ENCODE measurements at regions not wholly inside any gene's neighbourhood (a gene's known extent, or its start where the extent isn't known, plus 50 kb on each side); places are given as distances from the start of the nearest gene placed in this dataset.

- no peaks in the 10 kb centered on the region for H3K4me1 ChIP-seq (ENCODE audit: control insufficient read depth, insufficient read depth, low read length)
- peaks cover 22% of the 10 kb centered on the region for H3K9me3 ChIP-seq (ENCODE audit: control insufficient read depth, insufficient read depth, low read length)
- no peaks in the 10 kb centered on the region for H3K27me3 ChIP-seq (ENCODE audit: control insufficient read depth, insufficient read depth, low read length)
- H3K9ac ChIP-seq (ENCODE audit: low read depth, low read length), result no peak overlapping the region
- H3K36me3 ChIP-seq (ENCODE audit: control insufficient read depth, insufficient read depth, low read length), result no peaks in the 10 kb centered on the region
- no peak overlapping the region for H3K4me3 ChIP-seq (ENCODE audit: low read depth, low read length)
- no peak overlapping the region for H3K27ac ChIP-seq (ENCODE audit: low read depth, low read length)
Observed at GRCh38 chr6:71551798-71552197, 263.2 kb downstream of the OGFRL1 start.

GRCh38 chr6:71556141-71556540 is 267.5 kb downstream of the OGFRL1 start:
- no peak overlapping the region for H3K4me3 ChIP-seq (ENCODE audit: low read depth, low read length)
- H3K36me3 ChIP-seq (ENCODE audit: control insufficient read depth, insufficient read depth, low read length), result no peaks in the 10 kb centered on the region
- H3K9me3 ChIP-seq (ENCODE audit: control insufficient read depth, insufficient read depth, low read length), result peaks cover 43% of the 10 kb centered on the region
- no peaks in the 10 kb centered on the region for H3K4me1 ChIP-seq (ENCODE audit: control insufficient read depth, insufficient read depth, low read length)
- no peak overlapping the region for H3K9ac ChIP-seq (ENCODE audit: low read depth, low read length)
- H3K27ac ChIP-seq (ENCODE audit: low read depth, low read length), result no peak overlapping the region
- no peaks in the 10 kb centered on the region for H3K27me3 ChIP-seq (ENCODE audit: control insufficient read depth, insufficient read depth, low read length)

DNA sequence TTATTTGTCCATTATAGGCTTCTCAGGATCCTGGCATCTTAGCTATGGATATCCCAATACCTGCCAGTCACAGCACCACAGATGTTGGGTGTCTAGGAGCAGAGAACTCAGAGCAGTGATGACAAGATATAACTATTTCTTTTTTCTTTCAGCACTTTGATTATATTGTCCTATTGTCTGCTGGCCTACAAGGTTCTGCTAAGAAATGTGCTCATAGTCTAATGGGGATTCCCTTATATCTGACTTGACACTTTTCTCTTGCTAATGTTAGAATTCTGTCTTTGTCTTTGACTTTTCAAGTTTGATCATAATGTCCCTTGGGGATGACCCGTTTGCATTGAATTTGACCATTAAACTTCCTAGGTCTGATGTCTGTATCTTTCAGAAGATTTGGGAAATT is 270.4 kb downstream of the OGFRL1 start:
- H3K27ac ChIP-seq (ENCODE audit: low read depth, low read length), result no peak overlapping the region
- H3K9ac ChIP-seq (ENCODE audit: low read depth, low read length), result no peak overlapping the region
- no peaks in the 10 kb centered on the region for H3K27me3 ChIP-seq (ENCODE audit: control insufficient read depth, insufficient read depth, low read length)
- peaks cover 43% of the 10 kb centered on the region for H3K9me3 ChIP-seq (ENCODE audit: control insufficient read depth, insufficient read depth, low read length)
- H3K36me3 ChIP-seq (ENCODE audit: control insufficient read depth, insufficient read depth, low read length), result no peaks in the 10 kb centered on the region
- H3K4me1 ChIP-seq (ENCODE audit: control insufficient read depth, insufficient read depth, low read length), result no peaks in the 10 kb centered on the region
- no peak overlapping the region for H3K4me3 ChIP-seq (ENCODE audit: low read depth, low read length)

- no peak overlapping the region for H3K27ac ChIP-seq (ENCODE audit: low read depth, low read length)
- H3K27me3 ChIP-seq (ENCODE audit: control insufficient read depth, insufficient read depth, low read length), result no peaks in the 10 kb centered on the region
- no peaks in the 10 kb centered on the region for H3K9me3 ChIP-seq (ENCODE audit: control insufficient read depth, insufficient read depth, low read length)
- H3K4me1 ChIP-seq (ENCODE audit: control insufficient read depth, insufficient read depth, low read length), result no peaks in the 10 kb centered on the region
- H3K9ac ChIP-seq (ENCODE audit: low read depth, low read length), result no peak overlapping the region
- no peaks in the 10 kb centered on the region for H3K36me3 ChIP-seq (ENCODE audit: control insufficient read depth, insufficient read depth, low read length)
- no peak overlapping the region for H3K4me3 ChIP-seq (ENCODE audit: low read depth, low read length)
Observed at GRCh38 chr6:71567562-71567961, 279.0 kb downstream of the OGFRL1 start.

DNA sequence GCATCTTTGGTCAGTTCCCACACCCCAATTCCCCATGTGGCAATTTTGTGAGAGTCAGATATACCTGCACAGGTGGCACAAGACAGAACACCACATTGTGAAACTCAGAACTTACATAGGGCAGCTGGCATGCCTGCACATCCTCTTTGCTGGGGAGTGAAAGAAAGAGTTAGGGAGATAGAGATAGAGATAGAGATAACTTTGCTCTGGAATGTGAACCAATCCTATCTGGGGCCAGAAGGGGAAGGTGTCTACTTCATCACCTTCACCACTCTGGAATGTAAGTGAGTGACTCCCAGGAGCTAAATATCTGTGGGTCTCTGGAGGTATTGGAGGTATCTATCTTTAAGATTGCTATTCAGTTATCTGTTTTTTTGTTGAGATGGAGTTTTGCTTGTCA is 289.2 kb downstream of the OGFRL1 start:
- H3K36me3 ChIP-seq (ENCODE audit: control insufficient read depth, insufficient read depth, low read length), result no peaks in the 10 kb centered on the region
- H3K4me1 ChIP-seq (ENCODE audit: control insufficient read depth, insufficient read depth, low read length), result no peaks in the 10 kb centered on the region
- no peaks in the 10 kb centered on the region for H3K9me3 ChIP-seq (ENCODE audit: control insufficient read depth, insufficient read depth, low read length)
- no peak overlapping the region for H3K9ac ChIP-seq (ENCODE audit: low read depth, low read length)
- no peak overlapping the region for H3K4me3 ChIP-seq (ENCODE audit: low read depth, low read length)
- no peaks in the 10 kb centered on the region for H3K27me3 ChIP-seq (ENCODE audit: control insufficient read depth, insufficient read depth, low read length)
- no peak overlapping the region for H3K27ac ChIP-seq (ENCODE audit: low read depth, low read length)

DNA sequence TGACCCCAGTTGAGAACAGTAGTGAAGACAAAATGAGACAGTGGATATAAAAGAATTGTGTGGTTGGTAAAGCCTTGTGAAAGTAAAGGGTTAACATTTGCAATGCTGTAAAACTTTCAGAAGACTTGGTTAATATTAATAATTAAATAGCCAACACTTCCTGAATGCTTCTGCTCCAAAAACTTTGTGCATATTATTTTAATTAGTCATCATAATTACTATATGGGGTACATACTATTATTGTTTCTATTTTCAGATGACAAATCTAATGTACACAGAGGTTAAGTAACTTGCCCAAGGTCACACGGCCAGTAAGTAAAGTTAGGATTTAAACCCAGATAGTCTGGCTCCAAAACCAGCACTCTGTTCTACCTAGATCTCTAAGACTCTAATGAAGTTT is 291.3 kb downstream of the OGFRL1 start:
- no peak overlapping the region for H3K9ac ChIP-seq (ENCODE audit: low read depth, low read length)
- H3K4me1 ChIP-seq (ENCODE audit: control insufficient read depth, insufficient read depth, low read length), result no peaks in the 10 kb centered on the region
- H3K27me3 ChIP-seq (ENCODE audit: control insufficient read depth, insufficient read depth, low read length), result no peaks in the 10 kb centered on the region
- H3K36me3 ChIP-seq (ENCODE audit: control insufficient read depth, insufficient read depth, low read length), result no peaks in the 10 kb centered on the region
- H3K27ac ChIP-seq (ENCODE audit: low read depth, low read length), result no peak overlapping the region
- H3K9me3 ChIP-seq (ENCODE audit: control insufficient read depth, insufficient read depth, low read length), result no peaks in the 10 kb centered on the region
- H3K4me3 ChIP-seq (ENCODE audit: low read depth, low read length), result no peak overlapping the region

DNA sequence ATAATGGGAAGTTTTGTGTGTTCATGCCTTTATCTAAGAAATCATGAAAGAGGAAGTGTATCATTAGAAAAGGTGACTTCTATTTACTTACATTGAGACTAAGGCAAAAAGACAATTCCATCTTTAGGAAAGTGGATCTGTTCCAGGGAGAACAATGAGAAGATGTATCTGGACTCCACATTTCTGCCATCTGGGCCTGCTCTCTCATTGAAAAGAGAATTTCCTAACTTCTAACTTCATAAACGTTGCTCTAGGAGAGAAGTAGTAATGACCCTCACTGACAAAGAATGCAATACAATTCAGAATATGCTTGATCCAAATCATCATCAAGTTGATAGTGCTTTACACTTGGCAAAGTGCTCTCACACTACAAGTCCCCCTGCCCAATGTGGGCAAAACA is 294.2 kb downstream of the OGFRL1 start:
- no peak overlapping the region for H3K9ac ChIP-seq (ENCODE audit: low read depth, low read length)
- H3K36me3 ChIP-seq (ENCODE audit: control insufficient read depth, insufficient read depth, low read length), result no peaks in the 10 kb centered on the region
- H3K27ac ChIP-seq (ENCODE audit: low read depth, low read length), result no peak overlapping the region
- no peaks in the 10 kb centered on the region for H3K27me3 ChIP-seq (ENCODE audit: control insufficient read depth, insufficient read depth, low read length)
- peaks cover 4% of the 10 kb centered on the region; the same call in 1 of the 2 replicates for H3K9me3 ChIP-seq (ENCODE audit: control insufficient read depth, insufficient read depth, low read length)
- no peaks in the 10 kb centered on the region for H3K4me1 ChIP-seq (ENCODE audit: control insufficient read depth, insufficient read depth, low read length)
- H3K4me3 ChIP-seq (ENCODE audit: low read depth, low read length), result no peak overlapping the region

- no peaks in the 10 kb centered on the region for H3K27me3 ChIP-seq (ENCODE audit: control insufficient read depth, insufficient read depth, low read length)
- no peaks in the 10 kb centered on the region for H3K4me1 ChIP-seq (ENCODE audit: control insufficient read depth, insufficient read depth, low read length)
- no peak overlapping the region for H3K9ac ChIP-seq (ENCODE audit: low read depth, low read length)
- H3K9me3 ChIP-seq (ENCODE audit: control insufficient read depth, insufficient read depth, low read length), result peaks cover 4% of the 10 kb centered on the region; the same call in 1 of the 2 replicates
- no peak overlapping the region for H3K4me3 ChIP-seq (ENCODE audit: low read depth, low read length)
- no peak overlapping the region for H3K27ac ChIP-seq (ENCODE audit: low read depth, low read length)
- no peaks in the 10 kb centered on the region for H3K36me3 ChIP-seq (ENCODE audit: control insufficient read depth, insufficient read depth, low read length)
Observed at GRCh38 chr6:71584712-71585436, 296.3 kb downstream of the OGFRL1 start.

DNA sequence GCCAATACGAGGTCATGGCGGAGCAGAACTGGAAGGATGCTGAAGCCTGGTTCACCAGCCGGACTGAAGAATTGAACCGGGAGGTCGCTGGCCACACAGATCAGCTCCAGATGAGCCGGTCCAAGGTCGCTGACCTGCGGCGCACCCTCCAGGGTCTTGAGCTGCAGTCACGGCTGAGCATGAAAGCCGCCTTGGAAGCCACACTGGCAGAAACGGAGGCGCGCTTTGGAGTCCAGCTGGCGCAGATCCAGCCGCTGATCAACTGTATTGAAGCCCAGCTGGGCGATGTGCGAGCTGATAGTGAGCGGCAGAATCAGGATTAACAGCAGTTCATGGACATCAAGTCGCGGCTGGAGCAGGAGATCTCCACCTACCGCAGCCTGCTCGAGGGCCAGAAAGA is 296.9 kb downstream of the OGFRL1 start:
- H3K27ac ChIP-seq (ENCODE audit: low read depth, low read length), result no peak overlapping the region
- no peaks in the 10 kb centered on the region for H3K4me1 ChIP-seq (ENCODE audit: control insufficient read depth, insufficient read depth, low read length)
- no peaks in the 10 kb centered on the region for H3K36me3 ChIP-seq (ENCODE audit: control insufficient read depth, insufficient read depth, low read length)
- H3K27me3 ChIP-seq (ENCODE audit: control insufficient read depth, insufficient read depth, low read length), result no peaks in the 10 kb centered on the region
- H3K9me3 ChIP-seq (ENCODE audit: control insufficient read depth, insufficient read depth, low read length), result peaks cover 4% of the 10 kb centered on the region; the same call in 1 of the 2 replicates
- H3K9ac ChIP-seq (ENCODE audit: low read depth, low read length), result no peak overlapping the region
- no peak overlapping the region for H3K4me3 ChIP-seq (ENCODE audit: low read depth, low read length)

DNA sequence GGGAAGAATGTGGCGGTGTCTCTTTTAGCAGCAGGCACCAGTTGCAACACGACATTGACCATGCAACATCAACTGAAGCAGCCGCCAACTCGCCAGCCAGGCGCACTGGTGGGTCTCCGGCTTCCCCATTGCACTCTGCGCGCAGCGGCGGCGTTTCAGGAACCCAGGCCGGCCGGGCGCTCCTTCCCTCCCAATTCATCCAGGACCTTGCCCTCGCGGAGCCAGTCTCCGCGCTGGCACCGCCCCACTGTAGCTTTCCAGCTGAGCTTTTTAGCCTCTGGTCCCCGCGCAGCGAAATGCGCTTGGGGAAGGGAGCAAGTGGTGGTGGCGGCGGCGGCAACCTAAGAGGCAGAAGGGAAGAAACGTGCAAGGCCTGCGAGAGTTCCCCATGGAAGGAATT is 297.9 kb upstream of the RIMS1 start:
- Histone ChIP-seq H3K9ac (ENCODE audit: low read depth, low read length) (no peak overlapping the region), H3K27me3 (ENCODE audit: control insufficient read depth, insufficient read depth, low read length) (no peaks in the 10 kb centered on the region), H3K4me3 (ENCODE audit: low read depth, low read length) (no peak overlapping the region), H3K27ac (ENCODE audit: low read depth, low read length) (no peak overlapping the region), H3K9me3 (ENCODE audit: control insufficient read depth, insufficient read depth, low read length) (peaks cover 4% of the 10 kb centered on the region; the same call in 1 of the 2 replicates), H3K36me3 (ENCODE audit: control insufficient read depth, insufficient read depth, low read length) (no peaks in the 10 kb centered on the region), H3K4me1 (ENCODE audit: control insufficient read depth, insufficient read depth, low read length) (no peaks in the 10 kb centered on the region)

DNA sequence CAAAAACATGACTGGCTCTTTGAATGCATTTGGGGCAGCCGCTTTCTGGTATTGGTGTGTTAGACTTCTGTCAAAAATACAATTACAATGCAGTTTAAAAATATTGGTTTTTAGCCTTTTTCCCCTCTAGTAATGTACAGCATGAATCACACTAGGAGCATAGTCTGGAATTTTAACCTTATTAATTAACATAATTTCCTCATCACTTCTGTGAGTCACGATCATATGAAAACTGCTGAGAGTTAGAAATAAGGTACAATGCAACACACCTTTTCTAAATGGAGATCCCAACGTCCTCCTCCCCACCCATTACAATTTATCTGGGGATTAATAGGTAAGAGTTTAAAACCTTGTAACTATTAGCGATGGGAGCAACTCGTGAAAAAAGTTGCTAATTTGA is 297.1 kb upstream of the RIMS1 start:
- Histone ChIP-seq H3K36me3 (ENCODE audit: control insufficient read depth, insufficient read depth, low read length) (no peaks in the 10 kb centered on the region), H3K27ac (ENCODE audit: low read depth, low read length) (no peak overlapping the region), H3K9ac (ENCODE audit: low read depth, low read length) (no peak overlapping the region), H3K27me3 (ENCODE audit: control insufficient read depth, insufficient read depth, low read length) (no peaks in the 10 kb centered on the region), H3K4me3 (ENCODE audit: low read depth, low read length) (no peak overlapping the region), H3K4me1 (ENCODE audit: control insufficient read depth, insufficient read depth, low read length) (no peaks in the 10 kb centered on the region), H3K9me3 (ENCODE audit: control insufficient read depth, insufficient read depth, low read length) (peaks cover 4% of the 10 kb centered on the region; the same call in 1 of the 2 replicates)
